PC-3 (cell line): ENCODE measurements at regions not wholly inside any gene's neighbourhood (a gene's known extent, or its start where the extent isn't known, plus 50 kb on each side); places are given as distances from the start of the nearest gene placed in this dataset.
A peak's percentile ranks its signal among the peaks of the same experiment; 100 is the strongest.

Source experiments
- ATAC-seq: fragments of 200-7000 bp; cut with Tn5 transposase; 2 replicates; pipeline ENCODE4 v1.9.1; 2020; ENCODE audit warnings: mild to moderate bottlenecking, moderate library complexity
- BruUV-seq: library from RNA; stranded (reverse); fragments of 400-500 nt; replicated peaks from 2 replicates; lab custom pipeline; 2021; lab: Mats Ljungman, UMichigan
- CTCF ChIA-PET: fragments of 300-600 bp; sonication (Branson Sonifier 250); formaldehyde crosslinking; loops from one replicate; lab custom pipeline; 2022; ENCODE audit warnings: antibody characterized with exemption; lab: Charles Lee
- POLR2A ChIA-PET: fragments of 300-600 bp; sonication (Branson Sonifier 250); formaldehyde crosslinking; loops from one replicate; lab custom pipeline; 2022; ENCODE audit warnings: antibody characterized with exemption; ENCODE audit not compliant: unreplicated experiment; lab: Charles Lee
- DNase-seq: peaks from one replicate; pipeline ENCODE4 v3.0.0-alpha.2; 2015
- H2AFZ ChIP-seq: fragments of 300-600 bp; sonication (generic); 2 replicates; pipeline ENCODE4 v1.6.0; 2016; ENCODE audit warnings: antibody characterized with exemption, low read length
- H3F3A ChIP-seq: fragments of 300-600 bp; sonication (generic); one replicate; pipeline ENCODE4 v1.6.0; 2017; ENCODE audit warnings: antibody characterized with exemption, low read length, control low read depth, mild to moderate bottlenecking; ENCODE audit not compliant: unreplicated experiment
- H3K27ac ChIP-seq: fragments of 300-600 bp; sonication (generic); 2 replicates; pipeline ENCODE4 v1.5.1; 2016; ENCODE audit warnings: mild to moderate bottlenecking, low read length
- H3K27me3 ChIP-seq: fragments of 300-600 bp; sonication (generic); 2 replicates; pipeline ENCODE4 v1.6.1; 2016; ENCODE audit warnings: low read length, mixed read lengths
- H3K36me3 ChIP-seq: fragments of 300-600 bp; sonication (generic); 2 replicates; pipeline ENCODE4 v1.6.1; 2016; ENCODE audit warnings: low read depth, mixed run types, low read length, mixed read lengths
- H3K4me1 ChIP-seq: fragments of 300-600 bp; sonication (generic); 2 replicates; pipeline ENCODE4 v1.5.1; 2016; ENCODE audit warnings: low read length; ENCODE audit not compliant: insufficient read depth
- H3K4me2 ChIP-seq: fragments of 300-600 bp; sonication (generic); 2 replicates; pipeline ENCODE4 v1.6.0; 2016; ENCODE audit warnings: low read length
- H3K4me3 ChIP-seq: fragments of 300-600 bp; sonication (generic); 2 replicates; pipeline ENCODE4 v1.5.1; 2016; ENCODE audit warnings: mild to moderate bottlenecking, low read length, mixed read lengths
- H3K79me2 ChIP-seq: fragments of 300-600 bp; sonication (generic); 2 replicates; pipeline ENCODE4 v1.6.1; 2017; ENCODE audit warnings: low read length, mixed read lengths
- H3K9ac ChIP-seq: fragments of 300-600 bp; sonication (generic); 2 replicates; pipeline ENCODE4 v1.6.0; 2016; ENCODE audit warnings: mild to moderate bottlenecking, low read length
- H3K9me2 ChIP-seq: fragments of 300-600 bp; sonication (generic); replicated peaks from 2 replicates; pipeline ENCODE4 v1.6.1; 2016; ENCODE audit warnings: mixed run types, low read length, mixed read lengths
- H3K9me3 ChIP-seq: fragments of 300-600 bp; sonication (generic); 2 replicates; pipeline ENCODE4 v1.6.1; 2016; ENCODE audit warnings: low read length, mixed read lengths
- H4K20me1 ChIP-seq: fragments of 300-600 bp; sonication (generic); 2 replicates; pipeline ENCODE4 v1.6.1; 2016; ENCODE audit warnings: low read length, mixed read lengths
- EZH2 ChIP-seq: fragments of 300-600 bp; sonication (generic); IDR thresholded peaks from one replicate; pipeline ENCODE4 v1.6.1; 2017; ENCODE audit warnings: antibody characterized with exemption, mild to moderate bottlenecking, low read length; ENCODE audit not compliant: unreplicated experiment
- EZH2phosphoT487 ChIP-seq: fragments of 300-600 bp; sonication (generic); IDR thresholded peaks from 2 replicates; pipeline ENCODE4 v1.6.1; 2018; ENCODE audit warnings: mild to moderate bottlenecking, antibody characterized with exemption, low read length, borderline replicate concordance
- intact Hi-C: fragments of 100-400 bp; cut with micrococcal nuclease; formaldehyde crosslinking; loops from 2 replicates; pipeline ENCODE4 v1.9.0; 2023
- TF ChIP-seq, protein P1 (sequence below): fragments of 300-600 bp; sonication (generic); conservative IDR thresholded peaks from 2 replicates; pipeline ENCODE4 v1.5.1; 2017; ENCODE audit warnings: antibody characterized with exemption, low read depth, mild to moderate bottlenecking, low read length

DNA sequence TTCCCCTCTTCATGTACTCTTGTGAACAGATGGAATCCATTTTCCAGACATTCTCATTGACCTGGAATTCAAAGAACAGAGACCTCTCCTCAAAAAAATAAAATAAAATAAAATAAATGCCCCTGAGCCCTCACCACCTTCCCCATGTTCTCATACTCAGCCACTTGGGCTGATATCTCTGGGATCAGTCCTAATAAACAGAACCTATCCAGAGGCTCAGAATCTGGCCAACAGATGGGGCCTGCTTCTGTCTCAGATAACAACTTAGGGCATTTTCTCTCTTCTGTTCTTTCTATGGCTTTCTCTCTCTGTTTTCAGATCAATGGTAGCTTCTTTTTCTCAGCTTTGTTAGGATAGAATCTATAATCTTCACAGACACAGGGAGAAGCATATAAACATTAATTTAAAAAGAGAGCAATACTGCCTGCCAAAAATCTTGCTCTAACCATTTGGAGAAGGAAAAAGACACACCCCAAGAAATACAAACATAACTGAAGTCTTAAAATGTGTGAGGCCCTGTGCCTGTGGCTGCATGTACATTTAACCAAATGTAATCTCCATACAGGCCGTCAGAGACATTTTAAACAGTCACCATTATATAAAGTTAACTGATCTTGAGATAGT lies 907.1 kb downstream of the FAT4 start:
- no peak overlapping the region for H3K4me3 ChIP-seq
- POLR2A ChIA-PET: no interaction called here
- H3K4me1 ChIP-seq: no peaks in the 10 kb centered on the region
- CTCF ChIA-PET: no interaction called here
- DNase-seq (no peak), ATAC-seq (no peak)
- no peak overlapping the region for H2AFZ ChIP-seq
- no peaks in the 10 kb centered on the region for H3K9me3 ChIP-seq
- no peaks in the 10 kb centered on the region for H3K36me3 ChIP-seq
- no peaks in the 10 kb centered on the region for H3K27me3 ChIP-seq
- TF ChIP-seq, protein P1, sequence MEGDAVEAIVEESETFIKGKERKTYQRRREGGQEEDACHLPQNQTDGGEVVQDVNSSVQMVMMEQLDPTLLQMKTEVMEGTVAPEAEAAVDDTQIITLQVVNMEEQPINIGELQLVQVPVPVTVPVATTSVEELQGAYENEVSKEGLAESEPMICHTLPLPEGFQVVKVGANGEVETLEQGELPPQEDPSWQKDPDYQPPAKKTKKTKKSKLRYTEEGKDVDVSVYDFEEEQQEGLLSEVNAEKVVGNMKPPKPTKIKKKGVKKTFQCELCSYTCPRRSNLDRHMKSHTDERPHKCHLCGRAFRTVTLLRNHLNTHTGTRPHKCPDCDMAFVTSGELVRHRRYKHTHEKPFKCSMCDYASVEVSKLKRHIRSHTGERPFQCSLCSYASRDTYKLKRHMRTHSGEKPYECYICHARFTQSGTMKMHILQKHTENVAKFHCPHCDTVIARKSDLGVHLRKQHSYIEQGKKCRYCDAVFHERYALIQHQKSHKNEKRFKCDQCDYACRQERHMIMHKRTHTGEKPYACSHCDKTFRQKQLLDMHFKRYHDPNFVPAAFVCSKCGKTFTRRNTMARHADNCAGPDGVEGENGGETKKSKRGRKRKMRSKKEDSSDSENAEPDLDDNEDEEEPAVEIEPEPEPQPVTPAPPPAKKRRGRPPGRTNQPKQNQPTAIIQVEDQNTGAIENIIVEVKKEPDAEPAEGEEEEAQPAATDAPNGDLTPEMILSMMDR: no peak
- TF ChIP-seq EZH2: no peak
- TF ChIP-seq EZH2phosphoT487: no peak
- no peak overlapping the region for H3K4me2 ChIP-seq
- H3K27ac ChIP-seq: no peak overlapping the region
- H3F3A ChIP-seq: no peaks in the 10 kb centered on the region
- H3K79me2 ChIP-seq: no peaks in the 10 kb centered on the region
- BruUV-seq: no TSS peak
- H3K9ac ChIP-seq: no peak overlapping the region
- intact Hi-C loops: loop anchor here (5.0 kb wide), 2 partner anchors 185 to 360 kb away; no protein-coding TSS in a partner anchor
- no peaks in the 10 kb centered on the region for H4K20me1 ChIP-seq
- no peaks in the 10 kb centered on the region for H3K9me2 ChIP-seq

DNA sequence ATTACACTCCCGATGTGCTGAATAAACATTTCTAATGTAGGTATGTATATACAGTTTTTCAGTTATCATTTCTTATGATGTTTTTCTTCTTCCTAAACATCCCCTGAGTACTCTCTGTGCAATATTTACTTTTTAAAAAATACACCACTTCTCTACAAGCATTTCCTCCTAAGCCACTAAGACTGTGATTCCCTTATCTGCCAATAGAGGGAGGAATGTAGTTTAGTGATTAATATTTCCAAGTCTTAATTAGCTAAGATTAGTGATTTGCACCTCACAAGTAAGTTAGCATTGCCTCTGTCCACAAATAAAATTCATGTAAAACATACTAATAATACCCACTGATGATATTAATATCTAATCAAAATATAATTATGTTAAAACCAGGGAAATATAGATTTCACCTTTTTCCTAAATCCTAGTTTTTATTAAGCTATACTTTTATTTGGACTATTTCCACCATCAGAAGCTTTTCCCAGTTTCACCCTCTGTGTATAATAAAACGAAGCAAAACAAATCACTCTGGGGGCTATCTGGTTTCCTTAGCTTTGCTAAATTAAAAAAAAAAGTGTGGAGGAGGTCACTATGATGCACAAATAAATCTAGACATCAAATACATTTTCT lies 909.1 kb downstream of the FAT4 start:
- no TSS peak for BruUV-seq
- no peaks in the 10 kb centered on the region for H3K9me3 ChIP-seq
- peak; percentile 27 for DNase-seq
- no peaks in the 10 kb centered on the region for H3K27me3 ChIP-seq
- no peak overlapping the region for H3K4me2 ChIP-seq
- no peak overlapping the region for H3K27ac ChIP-seq
- TF ChIP-seq EZH2phosphoT487: no peak
- TF ChIP-seq EZH2: no peak
- TF ChIP-seq, protein P1: peak; percentile 57
- no peaks in the 10 kb centered on the region for H3K9me2 ChIP-seq
- ATAC-seq: no peak
- CTCF ChIA-PET: interaction anchor here (0.7 to 1.3 kb wide), 3 partner anchors 32 to 380 kb away, joined by 3 to 5 read pairs (median 5); no protein-coding TSS in a partner anchor
- no peaks in the 10 kb centered on the region for H3K79me2 ChIP-seq
- POLR2A ChIA-PET: interaction anchor here (0.7 kb wide), 1 partner anchor 388 kb away, joined by 3 read pairs; no protein-coding TSS in a partner anchor
- H3K9ac ChIP-seq: no peak overlapping the region
- intact Hi-C loops: loop anchor here (5.0 kb wide), 2 partner anchors 183 to 358 kb away; no protein-coding TSS in a partner anchor
- H3K4me3 ChIP-seq: no peak overlapping the region
- H4K20me1 ChIP-seq: no peaks in the 10 kb centered on the region
- H3K36me3 ChIP-seq: no peaks in the 10 kb centered on the region
- H2AFZ ChIP-seq: no peak overlapping the region
- no peaks in the 10 kb centered on the region for H3F3A ChIP-seq
- no peaks in the 10 kb centered on the region for H3K4me1 ChIP-seq

DNA sequence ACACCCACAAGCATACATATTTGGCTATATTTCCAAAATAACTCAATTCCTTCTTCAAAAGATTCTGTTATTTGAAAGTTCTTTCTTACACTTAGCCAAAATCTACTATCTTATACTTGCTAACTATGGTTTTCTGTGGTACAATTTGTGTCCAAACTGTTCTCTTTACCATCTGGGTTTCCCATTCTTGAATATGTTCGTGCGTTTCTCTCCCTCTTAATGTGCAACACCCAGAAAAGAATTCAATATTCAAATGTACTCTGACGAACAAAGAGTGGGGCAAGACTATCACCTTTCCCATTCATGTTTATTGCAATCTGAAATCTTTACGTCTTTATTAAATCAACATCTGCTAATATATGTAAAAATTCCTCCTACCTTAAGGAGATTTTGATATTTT lies 912.7 kb downstream of the FAT4 start:
- no peaks in the 10 kb centered on the region for H3K4me1 ChIP-seq
- H3F3A ChIP-seq: no peaks in the 10 kb centered on the region
- H3K4me2 ChIP-seq: no peak overlapping the region
- H3K9me3 ChIP-seq: no peaks in the 10 kb centered on the region
- TF ChIP-seq EZH2 (no peak), EZH2phosphoT487 (no peak)
- TF ChIP-seq, protein P1: no peak
- ChIA-PET CTCF (no interaction called here), POLR2A (no interaction called here)
- intact Hi-C loops: loop anchor here (5.0 kb wide), 1 partner anchor 375 kb away; no protein-coding TSS in a partner anchor
- no peak for ATAC-seq
- no peak overlapping the region for H3K4me3 ChIP-seq
- no peaks in the 10 kb centered on the region for H3K27me3 ChIP-seq
- no peaks in the 10 kb centered on the region for H3K36me3 ChIP-seq
- H3K27ac ChIP-seq: no peak overlapping the region
- no peak overlapping the region for H2AFZ ChIP-seq
- no peak for DNase-seq
- H3K9me2 ChIP-seq: no peaks in the 10 kb centered on the region
- H3K79me2 ChIP-seq: no peaks in the 10 kb centered on the region
- no peak overlapping the region for H3K9ac ChIP-seq
- no TSS peak for BruUV-seq
- no peaks in the 10 kb centered on the region for H4K20me1 ChIP-seq
